HG03103 (cell line): ENCODE measurements at regions not wholly inside any gene's neighbourhood (a gene's known extent, or its start where the extent isn't known, plus 50 kb on each side); places are given as distances from the start of the nearest gene placed in this dataset.
"Not testable (repeated sequence)": the region's sequence is repeated elsewhere in the genome, so short reads cannot be mapped to it uniquely, and the experiment has no call there.

Source experiments
- ATAC-seq: cut with Tn5 transposase; IDR thresholded peaks from one replicate; pipeline ENCODE4 v1.9.1; 2021; ENCODE audit warnings: low read depth; ENCODE audit not compliant: unreplicated experiment

- no peak for ATAC-seq
Measured at GRCh38 chr2:22003270-22003669, 879.5 kb downstream of the TDRD15 start.

GRCh38 chr2:22011048-22011447, 887.3 kb downstream of the TDRD15 start:
- ATAC-seq, result no peak

GRCh38 chr2:22020091-22020742, 896.4 kb downstream of the TDRD15 start:
- ATAC-seq, result no peak

- no peak for ATAC-seq
Measured at GRCh38 chr2:22027345-22028005, 903.7 kb downstream of the TDRD15 start.

- ATAC-seq, result no peak
Measured at GRCh38 chr2:22035361-22035830, 911.6 kb downstream of the TDRD15 start.

GRCh38 chr2:22037274-22037673, 913.5 kb downstream of the TDRD15 start:
- ATAC-seq, result no peak

GRCh38 chr2:22043784-22044183, 920.0 kb downstream of the TDRD15 start:
- ATAC-seq, result no peak

GRCh38 chr2:22055784-22056620, 932.2 kb downstream of the TDRD15 start:
- no peak for ATAC-seq

- ATAC-seq, result no peak
Measured at GRCh38 chr2:22056621-22057132, 932.9 kb downstream of the TDRD15 start.

- ATAC-seq, result no peak
Measured at GRCh38 chr2:22062679-22063078, 938.9 kb downstream of the TDRD15 start.

- ATAC-seq, result no peak
Measured at GRCh38 chr2:22076454-22076853, 952.7 kb downstream of the TDRD15 start.

- ATAC-seq, result no peak
Measured at GRCh38 chr2:22078701-22079100, 954.9 kb downstream of the TDRD15 start.

- no peak for ATAC-seq
Measured at GRCh38 chr2:22079583-22079982, 955.8 kb downstream of the TDRD15 start.

GRCh38 chr2:22086726-22087125, 963.0 kb downstream of the TDRD15 start:
- ATAC-seq, result no peak

- ATAC-seq, result not testable (repeated sequence)
Measured at GRCh38 chr2:22103617-22104016, 979.8 kb downstream of the TDRD15 start.

GRCh38 chr2:22110244-22110651, 986.5 kb downstream of the TDRD15 start:
- no peak for ATAC-seq

- no peak for ATAC-seq
Measured at GRCh38 chr2:22124003-22124402, 1000.2 kb downstream of the TDRD15 start.

GRCh38 chr2:22126106-22126505, 1002.3 kb downstream of the TDRD15 start:
- ATAC-seq, result no peak

GRCh38 chr2:22126978-22127377, 1003.2 kb downstream of the TDRD15 start:
- ATAC-seq, result no peak

GRCh38 chr2:22134421-22134820, 1010.7 kb downstream of the TDRD15 start:
- no peak for ATAC-seq

GRCh38 chr2:22136446-22136845, 1012.7 kb downstream of the TDRD15 start:
- ATAC-seq, result no peak
